Stimulated activated CD4-positive, alpha-beta T cell treated with anti-CD3 and anti-CD28 coated beads, Interleukin-15, amount 100 ng/mL, for 48 hours (primary cell): ENCODE measurements at regions not wholly inside any gene's neighbourhood (a gene's known extent, or its start where the extent isn't known, plus 50 kb on each side); places are given as distances from the start of the nearest gene placed in this dataset.
"Not testable (repeated sequence)": the region's sequence is repeated elsewhere in the genome, so short reads cannot be mapped to it uniquely, and the experiment has no call there.

Experiments used
- DNase-seq, 2 donors: peaks; one replicate each; pipeline ENCODE4 v3.0.0-alpha.2; 2020; ENCODE audit warnings: low read depth in 2 of 2

DNA sequence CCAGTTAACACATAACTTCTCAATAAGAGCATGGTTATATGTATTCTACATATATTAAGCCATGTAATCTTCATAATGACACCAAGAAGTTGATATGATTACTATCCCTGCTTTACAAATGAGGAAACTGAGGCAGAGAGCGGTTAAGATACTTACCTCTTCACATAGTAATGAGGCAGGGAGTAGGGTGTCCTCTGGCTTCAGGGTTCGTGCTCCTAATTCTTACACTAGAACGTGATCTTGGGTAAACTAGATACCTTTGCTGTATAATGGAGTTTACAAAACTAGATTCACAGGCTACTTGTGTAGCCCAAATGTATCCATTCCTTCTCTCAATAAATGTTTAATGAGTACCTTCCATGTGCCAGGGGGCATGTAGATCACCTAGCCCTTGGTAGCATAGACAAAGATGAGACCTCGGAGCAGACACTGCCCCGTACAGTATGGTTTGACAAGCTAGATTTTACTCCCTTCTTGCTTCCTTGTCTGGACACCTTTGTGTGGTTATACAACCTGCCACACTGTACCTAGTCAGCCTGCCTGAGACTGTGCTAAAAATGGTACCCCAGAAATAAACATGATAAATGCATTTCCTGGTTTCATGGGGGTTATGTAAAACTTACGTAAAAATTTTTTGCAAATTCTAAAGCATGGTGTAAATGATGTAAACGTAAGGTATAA, 991.8 kb downstream of the VRK1 start:
- DNase-seq = no peak

DNA sequence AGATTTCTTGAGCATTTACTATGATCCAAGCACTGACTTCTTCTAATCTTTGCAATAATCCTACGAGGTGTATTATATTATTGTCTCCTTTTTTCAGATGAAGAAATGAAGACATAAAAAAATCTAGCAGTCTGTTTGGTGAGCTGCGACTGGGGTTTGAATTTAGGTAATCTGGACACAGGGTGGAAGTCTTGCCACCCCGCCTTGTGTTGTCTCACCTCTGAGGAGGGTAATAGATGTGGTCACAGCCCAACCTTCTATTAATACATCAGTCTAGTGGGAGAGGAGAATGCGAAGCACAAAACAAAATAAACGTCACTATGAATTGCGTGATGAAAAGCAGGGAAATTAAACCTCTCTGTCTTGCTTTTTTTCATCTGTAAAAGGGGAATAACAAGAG, 993.9 kb downstream of the VRK1 start:
- no peak for DNase-seq

DNA sequence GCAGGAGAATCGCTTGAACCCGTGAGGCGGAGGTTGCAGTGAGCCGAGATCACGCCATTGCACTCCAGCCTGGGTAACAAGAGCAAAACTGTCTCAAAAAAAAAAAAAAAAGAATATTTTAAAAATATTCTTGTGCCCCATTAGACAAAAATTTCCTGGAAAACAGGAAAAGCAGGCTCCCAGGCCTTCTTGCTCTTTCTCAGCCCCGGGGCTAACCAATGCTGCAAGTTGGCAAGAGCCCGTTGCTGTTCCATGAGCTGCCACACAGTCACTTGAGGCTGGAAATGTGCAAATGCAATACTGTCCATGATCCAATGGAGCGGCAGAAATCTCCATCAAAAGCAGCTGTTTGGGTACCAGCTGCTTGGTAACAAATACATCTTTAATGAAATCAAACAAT, 994.7 kb downstream of the VRK1 start:
- no peak for DNase-seq

DNA sequence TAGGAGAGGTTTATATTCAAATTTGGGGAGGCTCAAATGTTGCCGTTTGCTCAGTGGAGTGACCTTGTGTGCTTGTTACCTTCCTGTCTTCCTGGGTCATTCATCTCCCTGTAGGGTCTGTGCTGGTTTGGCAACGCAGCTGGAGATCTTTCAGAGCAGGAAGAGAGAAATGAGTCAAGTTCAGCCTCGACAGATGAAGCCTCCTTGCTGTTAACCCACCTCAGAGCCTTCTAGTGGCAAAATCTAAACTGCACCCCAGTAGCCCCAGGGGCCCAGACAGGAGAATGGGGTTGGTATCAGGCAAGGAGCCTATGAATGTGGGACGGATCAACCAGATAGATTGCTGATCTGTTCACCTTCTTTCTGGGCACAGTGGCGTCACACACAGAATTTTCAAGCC, 999.3 kb downstream of the VRK1 start:
- no peak for DNase-seq

DNA sequence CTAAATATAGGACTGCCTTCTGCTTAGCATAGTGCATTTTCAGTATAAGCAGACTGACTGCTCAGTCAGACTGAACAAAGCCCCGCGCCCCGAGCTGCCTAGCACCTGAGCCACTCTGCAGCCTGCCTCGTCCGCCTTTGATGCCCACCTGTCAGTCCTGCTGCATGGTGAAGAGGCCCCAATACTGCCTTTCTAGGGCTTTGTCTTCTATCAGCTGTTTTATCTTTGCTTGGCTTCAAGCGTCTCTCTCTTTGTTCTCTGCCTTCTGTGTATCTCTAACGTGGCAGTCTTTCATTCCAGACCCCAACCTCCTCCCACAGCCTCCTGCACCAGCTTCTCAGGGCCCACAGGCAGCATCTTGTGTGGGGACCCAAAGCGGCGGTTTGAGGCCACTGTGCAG, 1001.0 kb downstream of the VRK1 start:
- no peak for DNase-seq

DNA sequence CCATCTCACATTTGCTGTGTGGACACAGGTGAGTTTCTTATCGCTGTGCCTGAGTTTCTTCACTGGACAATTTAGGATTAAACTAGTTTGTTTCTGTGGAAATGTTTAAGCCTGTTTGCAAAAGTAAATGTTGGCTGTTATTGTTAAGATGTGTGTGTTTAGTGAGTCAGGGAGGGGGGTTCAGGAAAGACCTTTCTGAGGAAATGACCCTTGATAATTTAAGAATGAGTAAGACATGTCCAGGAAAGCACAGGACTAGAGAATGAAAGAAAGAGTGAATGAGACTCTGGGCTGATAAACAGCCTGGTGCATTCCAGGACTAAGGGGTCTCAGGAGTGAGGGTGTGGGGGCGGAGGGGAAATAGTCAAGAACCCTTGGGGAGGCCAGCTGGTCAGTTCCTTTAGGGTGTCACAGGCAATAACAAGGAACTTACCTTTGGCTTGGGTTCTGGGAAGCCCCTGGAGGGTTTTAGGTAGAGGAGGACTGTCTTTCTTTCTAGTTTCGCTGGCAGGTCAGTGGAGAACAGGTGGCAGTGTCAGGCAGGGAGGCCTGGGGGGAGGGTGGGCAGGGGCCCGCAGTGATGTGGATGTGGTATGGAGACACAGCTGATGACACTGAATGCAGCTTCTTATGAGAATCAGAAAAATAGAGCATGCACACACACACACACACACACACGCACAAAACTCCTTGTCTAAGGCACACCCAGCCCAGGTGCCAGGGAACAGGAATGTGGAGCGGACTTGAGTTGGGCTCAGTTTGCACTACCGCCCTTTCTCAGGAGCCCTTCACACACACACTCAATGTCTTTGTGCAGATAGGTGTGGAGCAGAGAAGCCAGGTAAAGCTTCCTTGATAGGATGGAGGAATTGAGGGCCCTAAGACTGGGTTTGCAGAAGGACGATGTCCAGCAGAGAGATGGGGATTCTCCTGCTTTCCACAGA, 1005.5 kb downstream of the VRK1 start:
- no peak for DNase-seq

DNA sequence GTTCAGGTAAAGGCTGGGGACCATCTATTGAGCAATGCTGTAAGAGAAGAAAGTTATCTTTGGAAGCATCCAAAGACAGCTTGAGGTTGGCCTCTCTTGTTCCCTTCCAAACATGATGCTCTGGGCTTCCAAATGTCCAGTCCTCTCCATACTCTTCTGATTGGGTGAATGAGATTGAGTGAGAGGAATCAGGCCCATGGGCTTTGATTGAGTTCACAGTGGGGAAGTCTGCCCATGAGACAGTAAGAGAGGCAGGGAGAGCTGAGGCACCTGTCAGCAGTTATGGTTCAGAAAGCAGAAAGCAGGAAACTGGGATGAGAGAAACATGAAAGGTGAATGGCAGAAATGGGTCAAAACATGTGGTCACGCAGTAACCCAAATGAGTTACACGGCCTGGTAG, 1006.9 kb downstream of the VRK1 start:
- no peak for DNase-seq

DNA sequence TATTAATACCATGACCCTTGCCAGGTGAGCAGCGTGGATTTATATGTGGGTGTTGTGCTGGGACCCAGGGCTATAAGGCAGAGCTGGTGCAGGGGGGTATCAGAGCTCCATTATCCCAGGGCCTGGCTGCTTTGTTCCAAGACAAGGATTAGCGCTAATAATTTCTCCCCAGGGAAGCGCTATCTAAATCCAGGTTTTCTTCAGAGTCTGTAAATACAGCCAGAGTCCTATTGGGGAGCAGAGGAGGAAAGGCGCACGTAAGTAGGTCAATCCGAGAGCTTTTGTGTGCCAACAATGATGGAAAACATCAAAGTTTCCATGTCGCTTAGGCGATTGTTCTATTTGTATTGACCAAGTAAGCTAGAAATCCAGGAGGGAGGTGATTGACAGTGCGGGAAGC, 1009.7 kb downstream of the VRK1 start:
- no peak for DNase-seq

DNA sequence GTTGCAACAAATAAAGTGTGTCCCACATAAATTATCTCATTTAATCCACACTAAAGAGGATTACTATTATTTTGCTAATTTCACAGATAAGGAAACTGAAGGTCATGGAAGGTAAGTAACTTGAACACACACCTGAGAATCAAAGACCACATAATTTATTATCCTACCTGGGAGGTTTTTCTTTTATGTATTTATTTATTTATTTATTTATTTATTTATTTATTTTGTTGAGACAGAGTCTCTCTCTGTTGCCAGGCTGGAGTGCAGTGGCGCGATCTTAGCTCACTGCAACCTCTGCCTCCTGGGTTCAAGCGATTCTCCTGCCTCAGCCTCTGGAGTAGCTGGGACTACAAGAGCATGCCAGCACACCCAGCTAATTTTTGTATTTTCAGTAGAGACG, 1011.4 kb downstream of the VRK1 start:
- not testable (repeated sequence) for DNase-seq

DNA sequence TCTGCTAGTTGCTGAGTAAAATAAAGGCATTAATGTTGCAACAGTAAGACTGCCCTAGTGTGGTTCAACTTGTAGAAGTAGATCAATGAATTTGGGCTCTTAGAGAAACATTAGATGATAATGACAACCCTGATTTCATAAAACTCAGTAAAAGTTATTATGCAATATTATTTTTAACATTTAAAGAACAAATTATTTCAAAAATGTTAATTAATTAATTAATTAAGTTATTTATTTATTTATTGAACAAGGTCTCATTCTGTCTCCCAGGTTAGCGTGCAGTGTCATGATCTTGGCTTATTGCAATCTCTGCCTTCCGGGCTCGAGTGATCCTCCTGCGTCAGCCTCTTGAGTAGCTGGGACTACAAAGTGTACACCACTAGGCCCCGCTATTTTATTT, 1016.4 kb downstream of the VRK1 start:
- no peak for DNase-seq

DNA sequence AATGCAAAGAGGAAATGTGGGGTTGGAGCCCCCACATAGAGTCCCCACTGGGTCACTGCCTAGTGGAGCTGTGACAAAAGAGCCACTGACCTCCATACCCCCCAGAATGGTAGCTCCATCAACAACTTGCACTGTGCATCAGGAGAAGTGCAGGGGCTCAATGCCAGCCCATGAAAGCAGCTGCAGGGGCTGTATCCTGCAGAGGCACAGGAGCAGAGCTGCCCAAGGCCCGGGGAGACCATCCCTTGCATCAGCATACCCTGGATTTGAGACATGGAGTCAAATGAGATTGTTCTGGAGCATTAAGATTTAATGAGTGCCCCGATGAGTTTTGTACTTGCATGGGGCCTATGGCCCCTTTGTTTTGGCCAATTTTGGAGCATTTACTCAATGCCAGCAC, 1023.6 kb downstream of the VRK1 start:
- no peak for DNase-seq

DNA sequence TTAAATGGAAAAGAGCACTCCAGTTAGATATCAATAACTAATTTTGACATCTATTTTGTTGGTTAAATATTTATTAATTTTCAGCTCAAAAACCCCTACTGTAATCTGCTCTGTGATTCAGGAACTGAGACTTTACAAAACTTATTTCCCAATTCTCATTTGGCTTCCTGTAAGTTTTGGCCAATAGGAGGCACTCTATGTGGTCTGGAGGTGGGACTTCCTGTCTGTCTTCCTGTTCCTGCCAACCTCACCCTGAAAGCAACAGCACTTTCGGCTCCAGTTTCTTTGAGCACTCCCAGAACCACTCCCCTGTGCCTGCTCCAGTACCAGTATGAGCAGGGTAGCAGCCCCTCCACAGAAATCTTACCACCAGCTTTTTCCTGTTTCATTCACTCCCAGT, 1027.0 kb downstream of the VRK1 start:
- no peak for DNase-seq

DNA sequence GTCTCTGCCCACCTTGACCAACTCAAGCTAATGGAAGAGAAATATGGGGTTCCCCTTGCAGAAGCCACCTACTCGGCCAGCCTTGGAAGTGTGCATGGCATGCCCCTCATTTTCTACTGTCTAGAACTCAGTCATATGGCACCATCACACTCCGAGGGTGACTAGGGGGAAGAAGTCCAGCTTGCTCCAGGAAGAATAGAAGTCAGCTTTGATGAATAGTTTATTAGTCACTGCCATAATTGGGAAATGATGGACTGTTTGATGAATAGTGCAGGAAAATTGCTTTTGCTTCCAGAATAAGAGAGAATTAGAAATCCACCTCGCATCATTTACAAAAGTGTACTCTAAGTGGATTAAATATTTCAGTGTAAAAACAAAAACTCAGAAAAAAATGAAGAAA, 1030.6 kb downstream of the VRK1 start:
- no peak for DNase-seq

DNA sequence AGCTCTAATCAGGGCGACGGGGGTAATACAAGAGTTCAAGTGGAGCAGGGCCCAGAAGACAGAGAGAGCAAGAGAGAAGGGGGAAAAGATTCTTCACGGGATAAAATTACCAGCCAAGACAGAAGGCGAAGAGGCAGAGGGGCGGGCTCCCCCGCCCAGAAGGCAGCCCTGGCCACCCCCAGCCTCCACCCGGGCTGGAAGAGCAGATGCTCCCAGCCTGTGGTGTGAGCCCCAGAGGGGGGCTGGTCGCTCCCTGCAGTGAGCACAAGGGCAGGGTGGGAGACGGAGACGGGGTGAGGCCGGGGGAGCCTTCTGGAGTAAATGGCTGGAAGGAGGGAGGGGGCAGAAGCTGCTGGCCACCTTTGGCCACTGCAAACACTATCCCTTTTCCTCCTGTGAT, 1035.6 kb downstream of the VRK1 start:
- DNase-seq = no peak

DNA sequence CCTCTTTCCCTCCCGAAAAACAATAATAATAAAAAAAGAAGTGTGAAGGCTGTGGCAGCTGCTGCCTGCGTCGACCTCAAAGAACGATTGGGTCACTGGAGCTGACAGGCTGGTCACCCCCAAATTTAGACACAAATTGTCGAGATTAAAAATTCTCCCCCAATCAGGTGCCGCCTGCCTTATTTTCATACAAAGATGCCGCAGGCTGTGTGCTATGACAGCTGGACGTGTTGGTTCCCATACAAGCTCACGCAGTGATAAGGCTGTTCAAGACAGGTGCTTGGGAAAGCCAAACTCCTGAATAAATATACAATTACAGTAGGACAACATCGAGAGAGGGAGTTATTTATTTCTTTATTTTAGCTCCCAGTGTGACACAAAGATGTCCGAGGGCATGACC, 1041.8 kb downstream of the VRK1 start:
- DNase-seq = no peak

DNA sequence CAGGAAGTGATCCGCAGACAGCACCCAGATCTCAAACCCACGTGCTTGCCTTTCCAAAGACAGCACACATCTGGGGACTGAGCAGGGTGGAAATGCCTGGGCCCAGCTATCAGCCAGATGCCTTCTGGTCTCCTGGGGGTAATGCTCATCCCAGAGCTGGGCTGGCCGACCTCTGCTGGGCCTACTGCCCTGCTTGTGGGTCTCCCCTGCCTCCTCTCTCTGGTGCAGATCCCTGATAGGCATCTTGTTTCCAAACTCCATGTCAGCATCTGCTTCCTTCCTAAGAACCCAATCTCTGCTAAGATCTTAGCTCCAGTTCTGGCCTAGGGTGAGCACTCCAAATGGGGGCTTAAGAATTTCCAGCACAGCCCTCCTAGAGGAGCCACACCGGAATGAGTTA, 1043.0 kb downstream of the VRK1 start:
- no peak for DNase-seq

DNA sequence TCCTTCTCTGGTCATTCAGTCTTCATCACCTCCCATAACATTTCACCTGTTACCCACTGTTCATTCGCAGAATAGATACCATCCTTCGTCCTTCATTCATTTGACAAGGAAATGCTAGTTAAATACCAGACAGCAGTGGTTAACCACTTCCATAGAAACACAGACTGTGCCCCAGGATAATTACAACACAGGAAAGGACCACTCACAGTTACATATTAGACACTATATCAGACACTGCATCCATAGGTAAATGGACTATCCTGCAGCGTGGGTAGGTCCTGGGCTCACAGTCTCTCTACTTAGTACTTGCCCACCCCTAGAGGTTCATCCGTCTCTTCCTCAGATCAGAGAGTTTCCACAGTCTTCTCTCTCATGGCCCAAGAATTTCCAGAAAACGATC, 1044.6 kb downstream of the VRK1 start:
- DNase-seq = no peak

DNA sequence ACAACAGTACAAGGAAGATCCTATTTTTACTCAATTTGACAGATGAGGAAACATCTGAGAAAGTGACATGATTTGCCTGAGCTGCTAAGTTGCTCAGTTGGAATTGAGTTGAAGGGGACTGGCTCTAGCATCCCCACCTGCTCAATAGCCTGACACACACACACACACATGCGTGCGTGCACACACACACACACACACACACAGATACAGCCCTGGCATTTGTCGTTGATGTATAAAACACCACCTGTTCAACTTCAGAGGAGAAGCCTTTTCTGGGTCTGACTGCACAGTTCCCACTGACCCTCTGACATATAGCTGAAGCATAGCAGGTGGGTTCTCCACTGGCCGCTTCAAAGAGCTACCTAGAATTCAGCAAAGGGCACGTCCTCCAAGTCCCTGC, 1045.9 kb downstream of the VRK1 start:
- DNase-seq = no peak

DNA sequence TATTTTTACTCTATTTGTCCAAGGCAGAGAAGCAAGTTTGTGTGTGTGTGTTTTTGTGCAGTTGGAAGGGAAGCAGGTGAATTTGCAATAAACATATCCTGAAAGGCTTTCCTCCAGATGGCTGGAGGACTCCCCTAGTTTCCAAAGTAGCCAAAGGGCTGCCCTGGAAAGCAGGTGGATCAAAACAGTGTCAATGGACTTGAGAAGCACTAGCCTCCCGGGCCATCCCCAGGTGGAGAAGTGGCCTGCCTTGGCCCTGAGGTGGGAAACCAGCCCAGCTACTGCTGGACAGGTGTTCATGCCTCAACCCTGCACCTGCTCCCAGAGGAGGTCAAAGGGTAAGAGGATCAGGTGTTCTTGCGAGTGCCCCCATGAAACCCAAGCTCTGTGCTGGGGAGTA, 1046.9 kb downstream of the VRK1 start:
- DNase-seq = no peak

DNA sequence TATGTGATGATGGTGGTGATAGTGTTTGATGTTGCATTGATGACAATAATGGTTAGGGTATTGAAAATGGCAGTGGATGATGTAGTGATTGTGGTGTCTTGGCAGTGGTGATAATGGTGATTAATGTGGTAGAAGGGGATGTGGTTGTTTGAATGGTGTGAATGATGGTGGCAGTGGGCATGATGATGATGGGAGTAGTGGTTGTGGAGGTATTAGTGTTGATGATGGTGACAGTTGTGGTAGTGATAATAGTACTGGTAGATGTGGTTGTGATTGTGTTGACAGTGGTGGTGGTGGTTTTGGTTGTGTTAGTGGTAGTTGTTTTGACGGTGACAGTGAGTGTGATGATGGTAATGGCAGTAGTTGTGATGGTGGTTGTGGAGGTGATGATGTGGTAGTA, 1049.0 kb downstream of the VRK1 start:
- no peak for DNase-seq

DNA sequence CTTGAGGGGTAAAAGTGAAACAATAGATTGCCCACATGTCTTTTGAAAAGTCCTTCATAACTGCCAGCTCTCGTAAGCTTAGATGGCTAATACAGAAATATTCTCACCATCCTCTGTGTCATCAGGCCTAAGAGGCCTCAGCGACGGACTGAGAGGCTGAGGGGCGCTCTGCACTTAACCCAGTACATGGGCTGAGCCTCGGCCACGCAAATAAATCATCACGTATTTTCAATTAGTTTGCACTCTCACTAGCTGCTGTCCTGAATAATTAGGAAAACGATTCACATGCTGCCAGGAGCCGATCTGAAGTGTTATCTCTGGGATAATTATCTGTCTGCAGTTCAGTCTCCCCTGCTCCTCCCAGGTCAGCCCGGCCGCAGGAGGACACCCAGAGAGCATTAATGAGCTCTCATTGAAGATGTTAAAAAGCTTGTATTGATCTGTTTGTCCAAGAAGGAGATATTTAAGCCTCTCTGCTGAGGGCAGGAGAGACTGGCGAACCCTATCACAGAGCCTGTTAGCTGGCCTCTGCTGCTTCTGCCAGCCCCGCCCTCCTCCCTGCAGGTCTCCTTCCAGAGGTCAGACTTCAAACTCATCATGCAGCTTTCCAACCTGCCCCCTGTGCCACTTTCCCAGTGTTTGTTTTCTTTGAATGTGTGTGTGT, 1051.3 kb downstream of the VRK1 start:
- DNase-seq = no peak

DNA sequence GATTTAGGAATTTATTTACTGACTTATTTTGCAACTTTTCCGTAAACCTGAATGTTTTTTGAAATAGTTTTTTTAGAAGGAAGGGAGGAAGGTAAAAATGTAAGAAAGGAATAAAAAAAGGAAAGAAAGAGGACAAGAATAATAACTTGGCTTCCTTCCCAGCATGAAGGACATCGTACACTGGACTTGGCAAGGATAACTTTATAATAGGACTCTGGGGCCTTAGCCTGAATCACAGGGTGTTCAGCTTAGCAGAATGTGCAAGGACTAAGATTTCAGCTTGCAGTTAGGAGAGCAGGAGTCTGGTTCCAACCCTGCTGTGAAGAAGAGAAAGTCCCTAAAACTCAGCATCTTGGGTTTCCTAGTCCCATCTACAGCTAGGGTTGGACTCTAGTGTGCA, 1053.3 kb downstream of the VRK1 start:
- no peak for DNase-seq

DNA sequence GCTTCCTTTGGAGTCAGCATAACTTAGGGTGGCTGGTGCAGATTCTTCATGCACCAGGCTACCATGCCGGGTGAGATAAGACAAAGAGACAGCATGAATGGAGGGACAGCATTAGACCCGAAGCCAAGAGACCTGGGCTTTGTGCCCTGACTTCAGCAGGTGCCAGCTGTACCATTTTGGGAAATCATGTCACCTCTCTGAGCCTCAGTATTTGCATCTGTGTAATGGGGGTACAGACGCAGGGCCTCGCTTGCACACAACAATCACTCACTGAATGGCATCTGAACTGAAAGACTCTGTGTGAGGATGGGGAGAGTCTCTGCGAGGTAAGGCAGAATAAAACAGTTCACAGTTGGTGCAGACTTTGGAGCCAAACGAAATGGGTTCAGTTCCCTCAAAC, 1053.7 kb downstream of the VRK1 start:
- DNase-seq = no peak
